Stomach (tissue), 8 donors: ENCODE measurements at regions not wholly inside any gene's neighbourhood (a gene's known extent, or its start where the extent isn't known, plus 50 kb on each side); places are given as distances from the start of the nearest gene placed in this dataset.
A peak's percentile ranks its signal among the peaks of the same experiment; 100 is the strongest.

Experiments used
- DNase-seq, 2 donors: peaks; one replicate each; pipeline versions ENCODE4 v3.0.0 to v3.0.0-alpha.2; 2013 to 2019
- H3K27ac ChIP-seq, 5 donors: fragments of 200-600 bp in 4 of 5; sonication (generic) in 4 of 5; one replicate each; pipeline ENCODE4 v1.5.1; 2013 to 2019; ENCODE audit warnings: mild to moderate bottlenecking in 1 of 5, moderate library complexity in 1 of 5
- H3K27me3 ChIP-seq, 3 donors: fragments of 200-600 bp; sonication (generic); one replicate each; pipeline ENCODE4 v1.5.1; 2017 to 2019; ENCODE audit warnings: mixed run types in 1 of 3
- H3K36me3 ChIP-seq, 4 donors: fragments of 200-600 bp; sonication (generic); 1 replicate in 3 of 4; 2 replicates in 1 of 4; pipeline ENCODE4 v1.5.1; 2016 to 2019
- H3K4me1 ChIP-seq, 4 donors: fragments of 200-600 bp; sonication (generic); one replicate each; pipeline ENCODE4 v1.5.1; 2016 to 2019
- H3K4me3 ChIP-seq, 4 donors: fragments of 200-600 bp; sonication (generic) in 3 of 4; one replicate each; pipeline ENCODE4 v1.5.1; 2016 to 2019; ENCODE audit warnings: mild to moderate bottlenecking in 1 of 4
- H3K9me3 ChIP-seq, 4 donors: fragments of 200-600 bp; sonication (generic); one replicate each; pipeline ENCODE4 v1.5.1; 2016 to 2019
- CTCF ChIP-seq, 7 experiments: fragments of 450-650 bp in 4 of 7; fragments of 200-600 bp in 3 of 7; sonication (generic) in 3 of 7; IDR thresholded peaks; one replicate each; pipeline ENCODE4 v1.5.1; 2016 to 2019; ENCODE audit warnings: antibody characterized with exemption in 7 of 7, control low read depth in 2 of 7, mild to moderate bottlenecking in 1 of 7
- EP300 ChIP-seq: sonication (generic); formaldehyde crosslinking; IDR thresholded peaks from one replicate; pipeline ENCODE4 v1.6.1; 2017; ENCODE audit warnings: antibody characterized with exemption
- POLR2A ChIP-seq, 4 donors: fragments of 450-650 bp; IDR thresholded peaks; one replicate each; pipeline ENCODE4 v1.6.1; 2016; ENCODE audit warnings: antibody characterized with exemption in 4 of 4, control low read depth in 2 of 4, mild to moderate bottlenecking in 1 of 4, moderate library complexity in 1 of 4
- POLR2AphosphoS5 ChIP-seq, 3 donors: sonication (generic); formaldehyde crosslinking; IDR thresholded peaks; one replicate each; pipeline ENCODE4 v1.6.1; 2016; ENCODE audit warnings: antibody characterized with exemption in 3 of 3
- WGBS, 5 donors: extraction: QIAGEN DNeasy Blood & Tissue Kit in 3 of 5; methylation state at CpG; one replicate each; pipeline versions ENCODE4 v1.1.5 to v1.1.7; 2013 to 2018; 5-methylcytosine and 5-hydroxymethylcytosine counted together
- intact Hi-C: fragments of 100-400 bp; cut with DNase I; formaldehyde crosslinking; loops from one replicate; pipeline ENCODE4 v1.15.1; 2023; ENCODE audit warnings: low total_unique reads
- donor health status: healthy with polysubstance abuse.
- donor health status: Bipolar disorder and iron deficiency.
- donor health status: healthy.

GRCh38 chr7:46011501-46011900 lies 90.4 kb upstream of the IGFBP3 start:
- no peak overlapping the region for H3K4me3 ChIP-seq
- no peak for TF ChIP-seq EP300
- no peak for TF ChIP-seq POLR2AphosphoS5 (IDR thresholded peaks at IDR 0.05)
- no peak for TF ChIP-seq POLR2A (IDR thresholded peaks at IDR 0.05)
- no peak for TF ChIP-seq CTCF (IDR thresholded peaks at IDR 0.05)
- H3K9me3 ChIP-seq, result peaks cover 0 to 4% (median 0%) of the 10 kb centered on the region in 4 donors
- WGBS, 5 donors, result 3 to 33% (median 18%) methylated on average over 1 of the region's 1 CpG
- H3K27ac ChIP-seq, result no peak overlapping the region
- intact Hi-C loops, result no loop called here
- no peak for DNase-seq
- H3K27me3 ChIP-seq, result no peaks in the 10 kb centered on the region
- H3K36me3 ChIP-seq, result no peaks in the 10 kb centered on the region
- H3K4me1 ChIP-seq, result no peaks in the 10 kb centered on the region

GRCh38 chr7:46011059-46011458 lies 90.0 kb upstream of the IGFBP3 start:
- no peak overlapping the region for H3K4me3 ChIP-seq
- no peaks in the 10 kb centered on the region for H3K27me3 ChIP-seq
- H3K36me3 ChIP-seq, result no peaks in the 10 kb centered on the region
- H3K4me1 ChIP-seq, result no peaks in the 10 kb centered on the region
- H3K27ac ChIP-seq, result no peak overlapping the region
- TF ChIP-seq EP300 (no peak), POLR2AphosphoS5 (IDR thresholded peaks at IDR 0.05) (no peak), CTCF (IDR thresholded peaks at IDR 0.05) (no peak), POLR2A (IDR thresholded peaks at IDR 0.05) (no peak)
- peaks cover 0 to 4% (median 0%) of the 10 kb centered on the region in 4 donors for H3K9me3 ChIP-seq
- no peak for DNase-seq
- intact Hi-C loops, result no loop called here
- WGBS, 5 donors, result 80 to 95% (median 88%) methylated on average over 2 of the region's 2 CpGs

- no peak for TF ChIP-seq CTCF (IDR thresholded peaks at IDR 0.05)
- no peak for TF ChIP-seq EP300
- TF ChIP-seq POLR2AphosphoS5 (IDR thresholded peaks at IDR 0.05), result no peak
- no peak for TF ChIP-seq POLR2A (IDR thresholded peaks at IDR 0.05)
- WGBS, 5 donors, result 80 to 90% (median 85%) methylated on average over 2 of the region's 2 CpGs
- Histone ChIP-seq H3K27me3 (no peaks in the 10 kb centered on the region), H3K9me3 (peaks cover 0 to 4% (median 0%) of the 10 kb centered on the region in 4 donors), H3K36me3 (no peaks in the 10 kb centered on the region), H3K4me3 (no peak overlapping the region), H3K4me1 (no peaks in the 10 kb centered on the region), H3K27ac (no peak overlapping the region)
- DNase-seq, result no peak
- intact Hi-C loops, result no loop called here
Measured at GRCh38 chr7:46009211-46009610, 88.1 kb upstream of the IGFBP3 start.

GRCh38 chr7:46007990-46008643 lies 87.0 kb upstream of the IGFBP3 start:
- intact Hi-C loops, result no loop called here
- no peak overlapping the region for H3K27ac ChIP-seq

More at GRCh38 chr7:46007990-46008643, 87.0 kb upstream of the IGFBP3 start:
- H3K4me3 ChIP-seq, result no peak overlapping the region
- peak in 1 of 2 donors; percentile 70 for DNase-seq
- TF ChIP-seq POLR2AphosphoS5 (IDR thresholded peaks at IDR 0.05) (peak in 1 of 3 donors; percentile 14), EP300 (no peak), POLR2A (IDR thresholded peaks at IDR 0.05) (no peak), CTCF (IDR thresholded peaks at IDR 0.05) (no peak)
- H3K4me1 ChIP-seq, result no peaks in the 10 kb centered on the region
- 54 to 70% (median 62%) methylated on average over 6 of the region's 6 CpGs for WGBS, 5 donors
- no peaks in the 10 kb centered on the region for H3K36me3 ChIP-seq
- H3K27me3 ChIP-seq, result no peaks in the 10 kb centered on the region
- peaks cover 0 to 4% (median 0%) of the 10 kb centered on the region in 4 donors for H3K9me3 ChIP-seq
